Panc1 (cell line): ENCODE measurements at regions not wholly inside any gene's neighbourhood (a gene's known extent, or its start where the extent isn't known, plus 50 kb on each side); places are given as distances from the start of the nearest gene placed in this dataset.

Source experiments
- ATAC-seq: fragments of 200-7000 bp; cut with Tn5 transposase; 2 replicates; pipeline ENCODE4 v1.9.1; 2020; ENCODE audit warnings: mild to moderate bottlenecking, moderate library complexity
- BruUV-seq: library from RNA; stranded (reverse); fragments of 400-500 nt; replicated peaks from 2 replicates; lab custom pipeline; 2021; lab: Mats Ljungman, UMichigan
- CTCF ChIA-PET: fragments of 300-600 bp; sonication (Branson Sonifier 250); formaldehyde crosslinking; loops from one replicate; lab custom pipeline; 2022; ENCODE audit warnings: antibody characterized with exemption; lab: Charles Lee
- POLR2A ChIA-PET: fragments of 300-600 bp; sonication (Branson Sonifier 250); formaldehyde crosslinking; loops from one replicate; lab custom pipeline; 2022; ENCODE audit warnings: antibody characterized with exemption; lab: Charles Lee
- DNase-seq: peaks from one replicate; pipeline ENCODE4 v3.0.0-alpha.2; 2010; ENCODE audit warnings: low read depth, low spot score
- H3K27ac ChIP-seq: 2 replicates; pipeline ENCODE4 v1.5.1; 2011; ENCODE audit warnings: mild to moderate bottlenecking, low read length, inconsistent platforms
- H3K27me3 ChIP-seq: fragments of 200-500 bp; sonication (Bioruptor generic); 2 replicates; pipeline ENCODE4 v1.6.0; 2014; ENCODE audit warnings: low read length, inconsistent platforms; ENCODE audit not compliant: control insufficient read depth, insufficient read depth
- H3K36me3 ChIP-seq: fragments of 200-500 bp; sonication (Bioruptor generic); 2 replicates; pipeline ENCODE4 v1.5.1; 2014; ENCODE audit warnings: inconsistent platforms, mild to moderate bottlenecking, low read length, moderate library complexity; ENCODE audit not compliant: control insufficient read depth, insufficient read depth
- H3K4me1 ChIP-seq: 2 replicates; pipeline ENCODE4 v1.5.1; 2011; ENCODE audit warnings: inconsistent platforms, mild to moderate bottlenecking, low read length, moderate library complexity; ENCODE audit not compliant: control insufficient read depth, insufficient read depth
- H3K4me3 ChIP-seq, 2 experiments: 2 replicates each; pipeline ENCODE4 v1.5.1; 2011 to 2012; ENCODE audit warnings: low read depth in 2 of 2, low read length in 2 of 2, mild to moderate bottlenecking in 2 of 2, inconsistent platforms in 1 of 2, moderate library complexity in 1 of 2
- H3K9me3 ChIP-seq: fragments of 200-500 bp; sonication (Bioruptor generic); 2 replicates; pipeline ENCODE4 v1.5.1; 2014; ENCODE audit warnings: low read depth, mild to moderate bottlenecking, inconsistent platforms, low read length, moderate library complexity; ENCODE audit not compliant: control insufficient read depth, insufficient read depth
- POLR2AphosphoS5 ChIP-seq: IDR thresholded peaks from 2 replicates; pipeline ENCODE4 v1.6.1; 2012; ENCODE audit warnings: mild to moderate bottlenecking, low read depth, low read length, moderate library complexity
- SIN3A ChIP-seq: IDR thresholded peaks from 2 replicates; pipeline ENCODE4 v1.6.1; 2012; ENCODE audit warnings: low read depth, mild to moderate bottlenecking, low read length, moderate library complexity, borderline replicate concordance; ENCODE audit not compliant: insufficient read depth
- TCF7L2 ChIP-seq: IDR thresholded peaks from 2 replicates; pipeline ENCODE4 v1.6.1; 2011; ENCODE audit warnings: mild to moderate bottlenecking, low read depth, low read length, inconsistent platforms
- in situ Hi-C: cut with HindIII; loops from 2 replicates; pipeline ENCODE4 v1.10.0; 2016; ENCODE audit warnings: low sequenced_read_pairs, low pct_unique_long_range_greater_than_20kb
- intact Hi-C: fragments of 100-400 bp; cut with micrococcal nuclease; formaldehyde crosslinking; loops from one replicate; pipeline ENCODE4 v1.10.0; 2022; ENCODE audit not compliant: unreplicated experiment
- TF ChIP-seq, protein P1 (sequence below), 2 experiments: IDR thresholded peaks; 2 replicates each; pipeline ENCODE4 v1.6.1; 2011 to 2012; ENCODE audit warnings: low read depth in 2 of 2, control low read depth in 1 of 2, low read length in 1 of 2, mild to moderate bottlenecking in 1 of 2, moderate library complexity in 1 of 2; ENCODE audit not compliant: insufficient read depth in 1 of 2
- TF ChIP-seq, protein P2 (sequence below): fragments of 450-650 bp; IDR thresholded peaks from 2 replicates; pipeline ENCODE4 v1.5.1; 2017; ENCODE audit warnings: mild to moderate bottlenecking

DNA sequence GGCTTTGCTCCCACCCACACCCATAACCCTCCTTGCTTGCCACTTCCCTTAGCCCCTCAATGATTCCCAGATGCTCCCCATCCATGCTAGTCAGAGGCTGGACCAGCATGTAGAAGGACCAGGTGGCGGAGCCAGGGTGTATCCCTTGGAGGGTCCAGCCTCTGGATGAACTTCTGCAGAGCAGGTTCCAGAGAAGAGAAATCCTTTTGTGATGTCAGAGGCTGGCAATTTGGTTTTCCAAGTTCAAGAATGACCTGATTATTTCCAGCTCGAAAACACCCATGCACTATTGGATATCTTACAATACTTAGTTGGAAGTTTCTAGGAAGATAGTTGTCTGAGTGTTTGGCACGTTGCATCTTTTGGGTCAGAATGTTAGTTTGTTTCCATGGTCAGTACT, 168.3 kb upstream of the RPS6KA3 start:
- Histone ChIP-seq H3K4me3 (no peak overlapping the region), H3K4me1 (no peaks in the 10 kb centered on the region), H3K27me3 (no peaks in the 10 kb centered on the region), H3K9me3 (no peaks in the 10 kb centered on the region), H3K27ac (no peak overlapping the region), H3K36me3 (no peaks in the 10 kb centered on the region)
- TF ChIP-seq POLR2AphosphoS5 (no peak), TCF7L2 (no peak), SIN3A (no peak)
- TF ChIP-seq, protein P1, sequence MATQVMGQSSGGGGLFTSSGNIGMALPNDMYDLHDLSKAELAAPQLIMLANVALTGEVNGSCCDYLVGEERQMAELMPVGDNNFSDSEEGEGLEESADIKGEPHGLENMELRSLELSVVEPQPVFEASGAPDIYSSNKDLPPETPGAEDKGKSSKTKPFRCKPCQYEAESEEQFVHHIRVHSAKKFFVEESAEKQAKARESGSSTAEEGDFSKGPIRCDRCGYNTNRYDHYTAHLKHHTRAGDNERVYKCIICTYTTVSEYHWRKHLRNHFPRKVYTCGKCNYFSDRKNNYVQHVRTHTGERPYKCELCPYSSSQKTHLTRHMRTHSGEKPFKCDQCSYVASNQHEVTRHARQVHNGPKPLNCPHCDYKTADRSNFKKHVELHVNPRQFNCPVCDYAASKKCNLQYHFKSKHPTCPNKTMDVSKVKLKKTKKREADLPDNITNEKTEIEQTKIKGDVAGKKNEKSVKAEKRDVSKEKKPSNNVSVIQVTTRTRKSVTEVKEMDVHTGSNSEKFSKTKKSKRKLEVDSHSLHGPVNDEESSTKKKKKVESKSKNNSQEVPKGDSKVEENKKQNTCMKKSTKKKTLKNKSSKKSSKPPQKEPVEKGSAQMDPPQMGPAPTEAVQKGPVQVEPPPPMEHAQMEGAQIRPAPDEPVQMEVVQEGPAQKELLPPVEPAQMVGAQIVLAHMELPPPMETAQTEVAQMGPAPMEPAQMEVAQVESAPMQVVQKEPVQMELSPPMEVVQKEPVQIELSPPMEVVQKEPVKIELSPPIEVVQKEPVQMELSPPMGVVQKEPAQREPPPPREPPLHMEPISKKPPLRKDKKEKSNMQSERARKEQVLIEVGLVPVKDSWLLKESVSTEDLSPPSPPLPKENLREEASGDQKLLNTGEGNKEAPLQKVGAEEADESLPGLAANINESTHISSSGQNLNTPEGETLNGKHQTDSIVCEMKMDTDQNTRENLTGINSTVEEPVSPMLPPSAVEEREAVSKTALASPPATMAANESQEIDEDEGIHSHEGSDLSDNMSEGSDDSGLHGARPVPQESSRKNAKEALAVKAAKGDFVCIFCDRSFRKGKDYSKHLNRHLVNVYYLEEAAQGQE (IDR thresholded peaks at IDR 0.05; ENCODE audit: insufficient read depth in 1 of 2, low read depth in 2 of 2, low read length in 1 of 2): no peak
- TF ChIP-seq, protein P2, sequence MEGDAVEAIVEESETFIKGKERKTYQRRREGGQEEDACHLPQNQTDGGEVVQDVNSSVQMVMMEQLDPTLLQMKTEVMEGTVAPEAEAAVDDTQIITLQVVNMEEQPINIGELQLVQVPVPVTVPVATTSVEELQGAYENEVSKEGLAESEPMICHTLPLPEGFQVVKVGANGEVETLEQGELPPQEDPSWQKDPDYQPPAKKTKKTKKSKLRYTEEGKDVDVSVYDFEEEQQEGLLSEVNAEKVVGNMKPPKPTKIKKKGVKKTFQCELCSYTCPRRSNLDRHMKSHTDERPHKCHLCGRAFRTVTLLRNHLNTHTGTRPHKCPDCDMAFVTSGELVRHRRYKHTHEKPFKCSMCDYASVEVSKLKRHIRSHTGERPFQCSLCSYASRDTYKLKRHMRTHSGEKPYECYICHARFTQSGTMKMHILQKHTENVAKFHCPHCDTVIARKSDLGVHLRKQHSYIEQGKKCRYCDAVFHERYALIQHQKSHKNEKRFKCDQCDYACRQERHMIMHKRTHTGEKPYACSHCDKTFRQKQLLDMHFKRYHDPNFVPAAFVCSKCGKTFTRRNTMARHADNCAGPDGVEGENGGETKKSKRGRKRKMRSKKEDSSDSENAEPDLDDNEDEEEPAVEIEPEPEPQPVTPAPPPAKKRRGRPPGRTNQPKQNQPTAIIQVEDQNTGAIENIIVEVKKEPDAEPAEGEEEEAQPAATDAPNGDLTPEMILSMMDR: no peak
- DNase-seq (no peak), ATAC-seq (no peak)
- POLR2A ChIA-PET: no interaction called here
- intact Hi-C loops: no loop called here
- CTCF ChIA-PET: no interaction called here
- in situ Hi-C loops: no loop called here
- no TSS peak for BruUV-seq

DNA sequence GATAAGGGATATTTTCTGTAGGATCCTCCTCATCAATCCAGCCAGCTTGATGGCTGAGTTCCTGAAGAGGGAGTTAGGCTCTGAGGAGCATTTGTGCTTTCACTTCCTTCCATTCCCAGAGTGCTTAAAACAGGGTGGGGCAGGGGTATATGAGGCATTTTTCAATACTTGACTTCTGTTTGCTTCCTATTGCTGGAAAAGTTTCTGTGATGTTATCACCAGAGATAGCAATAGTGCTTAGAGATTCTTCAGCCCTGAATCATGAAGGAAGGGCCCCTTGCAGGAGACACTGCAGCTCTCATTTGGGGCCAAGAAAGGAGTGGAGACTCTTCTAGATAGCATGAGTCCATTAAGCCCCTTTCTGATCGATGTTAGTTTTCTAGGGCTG, 166.7 kb upstream of the RPS6KA3 start:
- Histone ChIP-seq H3K4me3 (no peak overlapping the region), H3K4me1 (no peaks in the 10 kb centered on the region), H3K27ac (no peak overlapping the region), H3K27me3 (no peaks in the 10 kb centered on the region), H3K9me3 (no peaks in the 10 kb centered on the region), H3K36me3 (no peaks in the 10 kb centered on the region)
- in situ Hi-C loops: no loop called here
- intact Hi-C loops: no loop called here
- CTCF ChIA-PET: no interaction called here
- DNase-seq (no peak), ATAC-seq (no peak)
- POLR2A ChIA-PET: no interaction called here
- no TSS peak for BruUV-seq
- TF ChIP-seq TCF7L2 (no peak), SIN3A (no peak), POLR2AphosphoS5 (no peak)
- TF ChIP-seq, protein P2: no peak
- TF ChIP-seq, protein P1 (IDR thresholded peaks at IDR 0.05; ENCODE audit: insufficient read depth in 1 of 2, low read depth in 2 of 2, low read length in 1 of 2): no peak
